GM12874 (cell line): ENCODE measurements at regions not wholly inside any gene's neighbourhood (a gene's known extent, or its start where the extent isn't known, plus 50 kb on each side); places are given as distances from the start of the nearest gene placed in this dataset.

Experiments
- CTCF ChIP-seq: IDR thresholded peaks from 2 replicates; pipeline ENCODE4 v1.5.1; 2011; ENCODE audit warnings: low read depth, mild to moderate bottlenecking, control low read depth, low read length, moderate library complexity; ENCODE audit not compliant: insufficient read depth

DNA sequence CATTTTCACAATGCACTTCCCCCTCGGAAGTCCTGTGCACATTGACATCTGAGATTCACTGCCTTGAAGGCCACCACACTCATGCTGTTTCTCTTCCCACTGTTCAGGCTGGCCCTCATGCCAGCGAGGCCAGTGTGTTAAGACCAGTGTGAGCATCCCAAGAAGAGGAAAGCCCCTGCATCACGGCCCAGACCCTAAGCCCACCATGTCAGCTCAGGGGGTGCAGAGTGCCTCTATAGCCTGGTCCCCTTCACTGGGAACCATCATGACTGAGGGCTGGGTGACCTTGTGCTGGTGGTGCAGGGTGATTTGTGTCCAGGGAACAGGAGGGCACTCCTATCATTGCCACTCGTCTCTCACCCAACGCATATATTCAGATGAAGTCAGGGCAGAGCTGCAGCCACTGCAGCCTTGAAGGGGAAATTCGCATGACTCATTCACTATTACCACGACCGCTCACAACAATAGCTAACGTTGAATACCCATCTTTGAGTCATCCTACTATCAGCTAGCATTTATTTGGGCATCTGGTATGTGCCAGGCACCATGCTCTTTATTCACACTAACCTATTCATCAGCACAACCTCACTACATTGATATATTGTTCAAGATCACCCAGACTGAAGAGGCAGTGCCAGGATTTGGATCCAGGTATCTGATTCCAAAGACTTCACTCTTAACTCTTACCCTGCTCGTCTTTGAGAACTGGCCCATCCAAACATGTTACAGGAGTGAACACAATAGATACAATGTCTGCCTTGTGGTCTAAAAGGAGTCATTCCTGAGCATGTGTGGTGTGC is 58.8 kb upstream of the SLC6A11 start:
- TF ChIP-seq CTCF: no peak

GRCh38 chr3:10757821-10758130 is 58.3 kb upstream of the SLC6A11 start:
- TF ChIP-seq CTCF: no peak

GRCh38 chr3:10758304-10759037 is 57.6 kb upstream of the SLC6A11 start:
- TF ChIP-seq CTCF: peak; percentile 79

- no peak for TF ChIP-seq CTCF
Observed at GRCh38 chr3:10759495-10759894, 56.5 kb upstream of the SLC6A11 start.

DNA sequence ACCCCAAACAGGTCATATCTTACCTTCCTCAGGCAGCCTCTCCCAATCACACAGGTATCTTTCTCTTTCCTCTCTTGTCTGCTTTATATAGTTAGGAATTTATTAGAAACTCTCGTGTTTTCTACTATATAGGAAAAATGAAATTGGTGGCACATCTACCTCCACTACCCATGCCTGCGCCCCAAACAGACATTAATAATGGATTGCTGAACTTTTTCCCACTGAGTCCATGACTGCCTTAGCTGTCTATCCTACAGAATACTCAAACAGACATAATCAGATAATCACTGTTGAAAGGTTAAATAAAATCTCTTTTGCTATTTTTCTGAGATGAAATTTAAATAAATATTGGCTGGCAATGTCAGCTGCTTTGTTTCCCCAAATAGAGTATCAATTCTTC is 55.8 kb upstream of the SLC6A11 start:
- no peak for TF ChIP-seq CTCF

GRCh38 chr3:10761583-10761982 is 54.4 kb upstream of the SLC6A11 start:
- TF ChIP-seq CTCF: no peak

DNA sequence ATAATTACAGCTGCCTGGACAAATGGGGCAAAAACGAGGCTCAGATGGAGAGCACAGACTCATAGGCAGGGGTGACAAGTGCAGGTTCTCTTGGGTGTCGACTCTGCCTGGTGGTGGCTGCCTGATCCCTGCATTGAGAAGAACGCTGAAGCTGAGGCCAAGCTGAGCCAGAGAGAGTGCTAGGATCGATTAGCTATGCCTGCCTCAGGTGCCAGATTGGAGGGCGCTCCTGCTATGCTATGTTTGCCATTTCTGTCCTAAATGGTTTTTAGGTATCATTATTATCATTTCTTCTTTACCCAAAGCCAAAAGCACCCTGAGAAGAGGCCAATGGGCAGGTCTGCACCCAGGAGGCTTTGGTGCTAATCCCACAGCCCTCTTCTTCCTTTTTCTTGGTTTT is 53.9 kb upstream of the SLC6A11 start:
- TF ChIP-seq CTCF: no peak
